HepG2 (cell line): ENCODE measurements at regions not wholly inside any gene's neighbourhood (a gene's known extent, or its start where the extent isn't known, plus 50 kb on each side); places are given as distances from the start of the nearest gene placed in this dataset.

ENCODE experiments used
- CHCHD3 ChIP-seq: sonication (generic); formaldehyde crosslinking; IDR thresholded peaks from 2 replicates; pipeline ENCODE4 v1.8.0; 2022; ENCODE audit warnings: mild to moderate bottlenecking, missing genetic modification reagents, moderate library complexity
- EEA1 ChIP-seq: sonication (generic); formaldehyde crosslinking; IDR thresholded peaks from 2 replicates; pipeline ENCODE4 v1.5.1; 2020; ENCODE audit warnings: mild to moderate bottlenecking, missing genetic modification reagents, borderline replicate concordance
- FOSL2 ChIP-seq: sonication (generic); formaldehyde crosslinking; IDR thresholded peaks from 2 replicates; pipeline ENCODE4 v1.4.0; 2020; ENCODE audit warnings: missing genetic modification reagents
- HDAC1 ChIP-seq: sonication (generic); formaldehyde crosslinking; IDR thresholded peaks from 2 replicates; pipeline ENCODE4 v1.5.1; 2020; ENCODE audit warnings: mild to moderate bottlenecking, missing genetic modification reagents
- IKZF5 ChIP-seq: IDR thresholded peaks from 2 replicates; pipeline ENCODE4 v1.6.1; 2018; ENCODE audit warnings: missing genetic modification reagents, mild to moderate bottlenecking, missing compliant biosample characterization
- IRF2 ChIP-seq: IDR thresholded peaks from 2 replicates; pipeline ENCODE4 v1.6.1; 2018; ENCODE audit warnings: missing genetic modification reagents, missing compliant biosample characterization
- JUN ChIP-seq: sonication (generic); formaldehyde crosslinking; IDR thresholded peaks from 2 replicates; pipeline ENCODE4 v1.4.0; 2020; ENCODE audit warnings: mild to moderate bottlenecking, missing genetic modification reagents
- KAT8 ChIP-seq: IDR thresholded peaks from 2 replicates; pipeline ENCODE4 v1.6.1; 2016; ENCODE audit warnings: missing genetic modification reagents, missing compliant biosample characterization
- MAX ChIP-seq: IDR thresholded peaks from 2 replicates; pipeline ENCODE4 v1.6.1; 2012; ENCODE audit warnings: inconsistent platforms
- MYC ChIP-seq: sonication (generic); formaldehyde crosslinking; IDR thresholded peaks from 2 replicates; pipeline ENCODE4 v1.9.0; 2021; ENCODE audit warnings: missing genetic modification reagents, borderline replicate concordance
- MYPOP ChIP-seq: sonication (generic); formaldehyde crosslinking; IDR thresholded peaks from 2 replicates; pipeline ENCODE4 v1.8.1; 2023; ENCODE audit warnings: mild to moderate bottlenecking, moderate library complexity, missing genetic modification reagents
- NFE2L2 ChIP-seq: fragments of 150-350 bp; IDR thresholded peaks from 2 replicates; pipeline ENCODE4 v1.6.1; 2014; ENCODE audit warnings: low read length
- POGZ ChIP-seq: sonication (generic); formaldehyde crosslinking; IDR thresholded peaks from 2 replicates; pipeline ENCODE4 v1.4.0; 2020; ENCODE audit warnings: mild to moderate bottlenecking, missing genetic modification reagents
- POLR2AphosphoS2 ChIP-seq: IDR thresholded peaks from 2 replicates; pipeline ENCODE4 v1.6.1; 2011; ENCODE audit warnings: low read depth, low read length, improper control_type of control experiment
- RAD21 ChIP-seq: fragments of 450-650 bp; formaldehyde crosslinking; IDR thresholded peaks from 2 replicates; pipeline ENCODE4 v1.5.0; 2020; ENCODE audit warnings: mild to moderate bottlenecking
- RNF2 ChIP-seq: fragments of 450-650 bp; conservative IDR thresholded peaks from 2 replicates; pipeline ENCODE4 v1.6.1; 2016; ENCODE audit warnings: low read depth
- YY1 ChIP-seq: IDR thresholded peaks from 2 replicates; pipeline ENCODE4 v1.6.1; 2011; ENCODE audit warnings: low read length, low read depth, moderate library complexity, mild to moderate bottlenecking; ENCODE audit not compliant: insufficient read depth, insufficient replicate concordance
- ZNF274 ChIP-seq: sonication (generic); formaldehyde crosslinking; IDR thresholded peaks from 2 replicates; pipeline ENCODE4 v1.5.1; 2020; ENCODE audit warnings: mild to moderate bottlenecking, missing genetic modification reagents
- ZNF616 ChIP-seq: sonication (generic); formaldehyde crosslinking; IDR thresholded peaks from 2 replicates; pipeline ENCODE4 v1.5.0; 2020; ENCODE audit warnings: low read depth, mild to moderate bottlenecking, missing genetic modification reagents
- ZNF644 ChIP-seq: IDR thresholded peaks from 2 replicates; pipeline ENCODE4 v1.6.1; 2016; ENCODE audit warnings: low read depth
- ZNF652 ChIP-seq: IDR thresholded peaks from 2 replicates; pipeline ENCODE4 v1.6.1; 2016; ENCODE audit warnings: low read depth, borderline replicate concordance
- ZNF687 ChIP-seq: sonication (generic); formaldehyde crosslinking; IDR thresholded peaks from 2 replicates; pipeline ENCODE4 v1.5.1; 2020; ENCODE audit warnings: mild to moderate bottlenecking, missing genetic modification reagents, moderate library complexity
- ZNF781 ChIP-seq: sonication (generic); formaldehyde crosslinking; IDR thresholded peaks from 2 replicates; pipeline ENCODE4 v1.5.1; 2020; ENCODE audit warnings: borderline replicate concordance, mild to moderate bottlenecking, missing genetic modification reagents; ENCODE audit errors: not compliant biosample characterization
- ZNF788 ChIP-seq: sonication (generic); formaldehyde crosslinking; IDR thresholded peaks from 2 replicates; pipeline ENCODE4 v1.5.0; 2020; ENCODE audit warnings: mild to moderate bottlenecking, missing genetic modification reagents, borderline replicate concordance
- ZSCAN9 ChIP-seq: IDR thresholded peaks from 2 replicates; pipeline ENCODE4 v1.6.1; 2016; ENCODE audit warnings: borderline replicate concordance

- TF ChIP-seq FOSL2 (CRISPR knock-in tag), result peak; percentile 15; the same call in 1 of the 2 replicates
- TF ChIP-seq HDAC1 (CRISPR knock-in tag), result peak; percentile 36; the same call in 1 of the 2 replicates
- TF ChIP-seq MAX, result peak; percentile 34; the same call in 1 of the 2 replicates
- TF ChIP-seq CHCHD3, result no peak
- peak; percentile 45; the same call in 1 of the 2 replicates for TF ChIP-seq MYC (CRISPR knock-in tag)
- 0 out of 2 replicates have a peak, but pooled peaks have one; percentile 38 for TF ChIP-seq RNF2
- no peak for TF ChIP-seq ZNF616 (CRISPR knock-in tag)
- TF ChIP-seq JUN (CRISPR knock-in tag), result no peak
- TF ChIP-seq ZSCAN9 (CRISPR knock-in tag), result peak; percentile 63; the same call in 1 of the 2 replicates
- no peak for TF ChIP-seq MYPOP (CRISPR knock-in tag)
- no peak for TF ChIP-seq POLR2AphosphoS2
- peak; percentile 62; the same call in 1 of the 2 replicates for TF ChIP-seq IRF2 (CRISPR knock-in tag)
- peak; percentile 80 for TF ChIP-seq YY1
- peak; percentile 92 for TF ChIP-seq RAD21 (CRISPR knock-in tag)
- peak; percentile 57; the same call in 1 of the 2 replicates for TF ChIP-seq ZNF644 (CRISPR knock-in tag)
- peak; percentile 53; the same call in 1 of the 2 replicates for TF ChIP-seq POGZ (CRISPR knock-in tag)
- peak; percentile 25; the same call in 1 of the 2 replicates for TF ChIP-seq IKZF5 (CRISPR knock-in tag)
- no peak for TF ChIP-seq ZNF274
- no peak for TF ChIP-seq NFE2L2
- TF ChIP-seq KAT8 (CRISPR knock-in tag), result peak; percentile 49; the same call in 1 of the 2 replicates
- TF ChIP-seq ZNF781 (CRISPR knock-in tag), result no peak
- TF ChIP-seq ZNF652 (CRISPR knock-in tag), result no peak
- TF ChIP-seq ZNF788 (CRISPR knock-in tag), result peak; percentile 19; the same call in 1 of the 2 replicates
- no peak for TF ChIP-seq EEA1
- peak; percentile 46 for TF ChIP-seq ZNF687 (CRISPR knock-in tag)
These were observed 267.4 kb upstream of the HMGA2 start (continued) for GRCh38 chr12:65556676-65557437.
